NOMO-1 (cell line): ENCODE measurements at regions not wholly inside any gene's neighbourhood (a gene's known extent, or its start where the extent isn't known, plus 50 kb on each side); places are given as distances from the start of the nearest gene placed in this dataset.
"Not testable (repeated sequence)": the region's sequence is repeated elsewhere in the genome, so short reads cannot be mapped to it uniquely, and the experiment has no call there.

Source experiments
- DNase-seq, 2 experiments: peaks; one replicate each; lab custom pipeline; 2025; ENCODE audit not compliant: unreplicated experiment in 2 of 2; lab: John Stamatoyannopoulos, UW

- DNase-seq, result no peak
Measured at GRCh38 chr6:150681578-150682395, 82.1 kb downstream of the PLEKHG1 start.

- no peak for DNase-seq
Measured at GRCh38 chr6:150683320-150683719, 83.6 kb downstream of the PLEKHG1 start.

GRCh38 chr6:150684161-150684560 is 84.5 kb downstream of the PLEKHG1 start:
- no peak for DNase-seq

GRCh38 chr6:150684714-150685459 is 85.2 kb downstream of the PLEKHG1 start:
- DNase-seq, result no peak

- peak; percentile 3 to 8 for DNase-seq
Measured at GRCh38 chr6:150685860-150686259, 86.2 kb downstream of the PLEKHG1 start.

GRCh38 chr6:150686566-150686965 is 86.9 kb downstream of the PLEKHG1 start:
- DNase-seq, result no peak

GRCh38 chr6:150687508-150687907 is 87.8 kb downstream of the PLEKHG1 start:
- DNase-seq, result no peak

GRCh38 chr6:150689900-150690590 is 90.4 kb downstream of the PLEKHG1 start:
- no peak for DNase-seq

GRCh38 chr6:150690681-150691080 is 91.0 kb downstream of the PLEKHG1 start:
- no peak for DNase-seq

GRCh38 chr6:150691463-150691862 is 91.8 kb downstream of the PLEKHG1 start:
- peak; percentile 39 to 78 for DNase-seq

GRCh38 chr6:150692604-150693003 is 92.9 kb downstream of the PLEKHG1 start:
- no peak for DNase-seq

- DNase-seq, result no peak
Measured at GRCh38 chr6:150694889-150695288, 95.2 kb downstream of the PLEKHG1 start.

- no peak for DNase-seq
Measured at GRCh38 chr6:150695652-150696051, 96.0 kb downstream of the PLEKHG1 start.

GRCh38 chr6:150696190-150696589 is 96.5 kb downstream of the PLEKHG1 start:
- DNase-seq, result no peak

GRCh38 chr6:150696918-150697317 is 97.2 kb downstream of the PLEKHG1 start:
- not testable (repeated sequence) for DNase-seq

- DNase-seq, result no peak
Measured at GRCh38 chr6:150697515-150697914, 97.8 kb downstream of the PLEKHG1 start.

GRCh38 chr6:150698391-150698790 is 98.7 kb downstream of the PLEKHG1 start:
- peak in 1 of 2 experiments; percentile 20 for DNase-seq

- peak; percentile 43 to 51 for DNase-seq
Measured at GRCh38 chr6:150702675-150703074, 103.0 kb downstream of the PLEKHG1 start.

- no peak for DNase-seq
Measured at GRCh38 chr6:150704447-150705192, 104.9 kb downstream of the PLEKHG1 start.

- no peak for DNase-seq
Measured at GRCh38 chr6:150705392-150705791, 105.7 kb downstream of the PLEKHG1 start.

GRCh38 chr6:150710236-150710635 is 110.6 kb downstream of the PLEKHG1 start:
- no peak for DNase-seq
